ENCODE measurements at regions not wholly inside any gene's neighbourhood (a gene's known extent, or its start where the extent isn't known, plus 50 kb on each side); places are given as distances from the start of the nearest gene placed in this dataset.
"Not testable (repeated sequence)": the region's sequence is repeated elsewhere in the genome, so short reads cannot be mapped to it uniquely, and the experiment has no call there.

DNA sequence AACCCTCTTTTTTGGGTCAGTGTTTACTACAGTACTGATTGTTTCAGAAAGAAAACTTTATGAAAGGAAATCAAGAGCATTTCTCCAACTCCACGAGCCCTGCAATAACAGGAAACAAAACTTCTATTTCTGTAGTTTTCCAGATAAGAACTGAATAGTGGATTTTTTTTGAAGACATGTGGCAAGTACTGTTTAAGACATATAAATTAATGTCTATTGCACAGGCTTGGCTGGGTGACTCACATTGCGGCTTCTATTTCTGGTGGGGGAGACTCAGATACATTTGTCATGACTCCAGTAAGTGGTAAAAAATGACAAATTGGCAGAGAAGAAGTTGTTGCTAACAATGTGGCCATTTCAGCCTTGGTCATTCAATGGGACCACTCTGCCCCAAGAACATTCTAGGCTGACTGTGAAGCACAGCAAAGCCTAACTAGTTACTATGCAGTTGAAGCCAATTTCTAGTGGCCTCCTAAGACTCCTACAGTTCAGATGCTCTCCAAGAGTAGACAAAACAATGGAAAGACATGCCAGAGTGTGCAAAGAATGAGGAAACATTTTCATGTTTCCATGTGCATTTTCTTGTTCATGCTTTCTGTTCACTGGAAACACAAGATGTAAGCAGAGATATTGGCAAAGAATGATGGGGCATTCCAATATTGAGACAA, 200.9 kb downstream of the EDN1 start:
- Histone ChIP-seq H3K9me3 (ENCODE audit: low read length) (no peaks in the 10 kb centered on the region), H2AFZ (ENCODE audit: low read length) (no peak overlapping the region), H4K20me1 (ENCODE audit: insufficient read depth, low read length) (no peaks in the 10 kb centered on the region), H3K27ac (ENCODE audit: low read depth, low read length, poor library complexity, severe bottlenecking) (no peak overlapping the region), H3K4me3 (ENCODE audit: low read depth, low read length, poor library complexity, severe bottlenecking) (no peak overlapping the region), H3K79me2 (ENCODE audit: insufficient read depth, low read depth, low read length) (no peaks in the 10 kb centered on the region), H3K4me1 (ENCODE audit: insufficient read depth, low read length, poor library complexity, severe bottlenecking) (no peaks in the 10 kb centered on the region), H3K4me2 (ENCODE audit: low read length) (no peak overlapping the region), H3K36me3 (ENCODE audit: insufficient read depth, low read length) (no peaks in the 10 kb centered on the region), H3K9me2 (ENCODE audit: insufficient read depth, low read length) (no peaks in the 10 kb centered on the region)
- TF ChIP-seq CTCF (conservative IDR thresholded peaks at IDR 0.05; ENCODE audit: low read length) = no peak
- TF ChIP-seq EZH2phosphoT487 (IDR thresholded peaks at IDR 0.05; ENCODE audit: borderline replicate concordance, low read depth, low read length) = no peak
- CTCF ChIA-PET (ENCODE audit: unreplicated experiment) = no interaction called here
- DNase-seq (ENCODE audit: low spot score) = no peak
- no TSS peak for BruUV-seq (replicated peaks)
- intact Hi-C loops (cut with micrococcal nuclease; ENCODE audit: unreplicated experiment) = no loop called here
- POLR2A ChIA-PET = no interaction called here

DNA sequence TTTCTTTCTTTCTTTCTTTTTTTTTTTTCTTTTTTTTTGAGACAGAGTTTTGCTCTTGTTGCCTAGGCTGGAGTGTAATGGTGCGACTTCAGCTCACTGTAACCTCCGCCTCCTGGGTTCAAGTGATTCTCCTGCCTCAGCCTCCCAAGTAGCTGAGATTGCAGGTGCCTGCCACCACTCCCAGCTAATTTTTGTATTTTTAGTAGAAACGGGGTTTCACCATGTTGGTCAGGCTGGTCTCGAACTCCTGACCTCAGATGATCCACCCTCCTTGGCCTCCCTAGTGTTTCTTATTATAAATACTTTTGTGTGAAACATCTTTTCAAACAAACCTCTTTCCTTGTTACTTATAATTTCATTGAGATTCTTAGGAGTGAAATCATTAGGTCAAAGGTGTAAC, 202.8 kb downstream of the EDN1 start:
- intact Hi-C loops (cut with micrococcal nuclease; ENCODE audit: unreplicated experiment); BruUV-seq (replicated peaks); H3K27ac ChIP-seq (ENCODE audit: low read depth, low read length, poor library complexity, severe bottlenecking); H2AFZ ChIP-seq (ENCODE audit: low read length); H4K20me1 ChIP-seq (ENCODE audit: insufficient read depth, low read length); CTCF ChIA-PET (ENCODE audit: unreplicated experiment); H3K4me1 ChIP-seq (ENCODE audit: insufficient read depth, low read length, poor library complexity, severe bottlenecking); DNase-seq (ENCODE audit: low spot score); H3K36me3 ChIP-seq (ENCODE audit: insufficient read depth, low read length); H3K4me3 ChIP-seq (ENCODE audit: low read depth, low read length, poor library complexity, severe bottlenecking); H3K79me2 ChIP-seq (ENCODE audit: insufficient read depth, low read depth, low read length); H3K4me2 ChIP-seq (ENCODE audit: low read length); H3K9me3 ChIP-seq (ENCODE audit: low read length); H3K9me2 ChIP-seq (ENCODE audit: insufficient read depth, low read length): not testable (repeated sequence)
- POLR2A ChIA-PET = interaction anchor here (0.7 kb wide), 1 partner anchor 24 kb away, joined by 4 read pairs; no protein-coding TSS in a partner anchor

DNA sequence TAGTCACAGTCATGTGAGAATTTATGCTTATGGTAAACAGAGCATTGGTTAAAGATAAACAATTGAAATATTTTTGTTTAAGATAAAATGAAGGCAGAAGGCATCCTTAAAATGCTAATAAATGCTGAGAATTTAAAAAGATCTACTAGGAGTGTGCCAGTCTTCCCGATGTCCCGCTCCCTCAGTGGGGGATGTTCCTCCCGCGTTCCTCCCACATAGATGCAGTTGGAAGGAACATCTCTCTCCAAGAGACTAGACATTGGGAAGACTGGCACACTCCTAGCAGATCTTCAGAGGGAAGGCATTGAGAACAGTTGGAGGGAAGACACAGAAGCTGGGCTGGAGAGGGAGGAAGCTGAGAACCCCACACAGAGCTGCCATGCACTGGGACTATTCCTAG, 203.3 kb downstream of the EDN1 start:
- Histone ChIP-seq H3K4me3 (ENCODE audit: low read depth, low read length, poor library complexity, severe bottlenecking) (no peak overlapping the region), H3K4me1 (ENCODE audit: insufficient read depth, low read length, poor library complexity, severe bottlenecking) (no peaks in the 10 kb centered on the region), H3K9me3 (ENCODE audit: low read length) (no peaks in the 10 kb centered on the region), H3K4me2 (ENCODE audit: low read length) (no peak overlapping the region), H2AFZ (ENCODE audit: low read length) (no peak overlapping the region), H3K79me2 (ENCODE audit: insufficient read depth, low read depth, low read length) (no peaks in the 10 kb centered on the region), H3K9me2 (ENCODE audit: insufficient read depth, low read length) (no peaks in the 10 kb centered on the region), H3K36me3 (ENCODE audit: insufficient read depth, low read length) (no peaks in the 10 kb centered on the region), H3K27ac (ENCODE audit: low read depth, low read length, poor library complexity, severe bottlenecking) (no peak overlapping the region), H4K20me1 (ENCODE audit: insufficient read depth, low read length) (no peaks in the 10 kb centered on the region)
- TF ChIP-seq EZH2phosphoT487 (IDR thresholded peaks at IDR 0.05; ENCODE audit: borderline replicate concordance, low read depth, low read length) (no peak), CTCF (conservative IDR thresholded peaks at IDR 0.05; ENCODE audit: low read length) (no peak)
- intact Hi-C loops (cut with micrococcal nuclease; ENCODE audit: unreplicated experiment) = no loop called here
- ChIA-PET CTCF (ENCODE audit: unreplicated experiment) (no interaction called here), POLR2A (interaction anchor here (0.7 kb wide), 1 partner anchor 23 kb away, joined by 4 read pairs; no protein-coding TSS in a partner anchor)
- BruUV-seq (replicated peaks) = no TSS peak
- DNase-seq (ENCODE audit: low spot score) = no peak

Data from OCI-LY7 (cell line).